HepG2 (cell line): ENCODE measurements at regions not wholly inside any gene's neighbourhood (a gene's known extent, or its start where the extent isn't known, plus 50 kb on each side); places are given as distances from the start of the nearest gene placed in this dataset.

ENCODE experiments used
- ATAC-seq: fragments of 200-7000 bp; cut with Tn5 transposase; 3 replicates; pipeline ENCODE4 v1.9.1; 2020; ENCODE audit warnings: mild to moderate bottlenecking, moderate library complexity
- BruUV-seq: library from RNA; stranded (reverse); fragments of 400-500 nt; replicated peaks from 2 replicates; lab custom pipeline; 2021; lab: Mats Ljungman, UMichigan
- CTCF ChIA-PET: fragments of 300-600 bp; formaldehyde crosslinking; extraction: SDS; loops from one replicate; lab custom pipeline; 2021; ENCODE audit warnings: low total read pairs, inconsistent platforms, low intra/inter-chr PET ratio; lab: Yijun Ruan, JAX
- POLR2A ChIA-PET: fragments of 350-600 bp; sonication (Branson Sonifier 250); formaldehyde crosslinking; loops from one replicate; lab custom pipeline; 2020; ENCODE audit warnings: antibody characterized with exemption, inconsistent platforms; lab: Yijun Ruan, JAX
- DNase-seq: peaks from one replicate; pipeline ENCODE4 v3.0.0-alpha.2; 2015; ENCODE audit warnings: low spot score
- FAIRE-seq: peaks from 3 replicates; lab custom pipeline; 2011; peaks lifted over from hg19 to GRCh38; lab: Jason Lieb, UNC
- H2AFZ ChIP-seq: one replicate; pipeline ENCODE4 v1.6.1; 2011; ENCODE audit warnings: low read length, inconsistent platforms
- H3K27ac ChIP-seq: fragments of 300-600 bp; 3 replicates; pipeline ENCODE4 v1.8.0; 2011; ENCODE audit warnings: mixed run types, mild to moderate bottlenecking, mixed read lengths, low read length, inconsistent platforms; ENCODE audit not compliant: insufficient read depth; ENCODE audit errors: extremely low read length
- H3K27me3 ChIP-seq, 2 experiments: fragments of 200-600 bp in 1 of 2; 2 replicates in 1 of 2; 3 replicates in 1 of 2; pipeline versions ENCODE4 v1.6.0 to v1.8.0; 2011; ENCODE audit warnings: low read length in 2 of 2, mild to moderate bottlenecking in 2 of 2, moderate library complexity in 2 of 2, inconsistent platforms in 1 of 2; ENCODE audit not compliant: insufficient read depth in 2 of 2, control insufficient read depth in 1 of 2
- H3K36me3 ChIP-seq, 2 experiments: fragments of 200-600 bp in 1 of 2; replicated peaks in 1 of 2; 2 replicates in 1 of 2; 3 replicates in 1 of 2; pipeline versions ENCODE4 v1.5.1 to v1.8.0; 2011; ENCODE audit warnings: low read length in 2 of 2, inconsistent platforms in 1 of 2; ENCODE audit not compliant: insufficient read depth in 2 of 2, control insufficient read depth in 1 of 2
- H3K4me1 ChIP-seq: 2 replicates; pipeline ENCODE4 v1.5.1; 2012; ENCODE audit warnings: low read length, inconsistent platforms; ENCODE audit not compliant: insufficient read depth
- H3K4me2 ChIP-seq: 2 replicates; pipeline ENCODE4 v1.6.0; 2011; ENCODE audit warnings: low read depth, low read length, inconsistent platforms
- H3K4me3 ChIP-seq, 3 experiments: fragments of 200-600 bp in 1 of 3; sonication (generic), shearing (Covaris generic) in 1 of 3; replicated peaks in 1 of 3; 2 replicates each; pipeline ENCODE4 v1.5.1; 2011 to 2016; ENCODE audit warnings: low read length in 3 of 3, inconsistent platforms in 2 of 3, low read depth in 2 of 3, mild to moderate bottlenecking in 2 of 3, control low read depth in 1 of 3, mixed read lengths in 1 of 3; ENCODE audit not compliant: insufficient read depth in 1 of 3
- H3K79me2 ChIP-seq: one replicate; pipeline ENCODE4 v1.6.1; 2011; ENCODE audit warnings: low read length, inconsistent platforms; ENCODE audit not compliant: insufficient read depth
- H3K9ac ChIP-seq: 2 replicates; pipeline ENCODE4 v1.6.0; 2011; ENCODE audit warnings: mild to moderate bottlenecking, low read depth, low read length, inconsistent platforms; ENCODE audit not compliant: insufficient read depth
- H3K9me3 ChIP-seq: 2 replicates; pipeline ENCODE4 v1.5.1; 2012; ENCODE audit warnings: mild to moderate bottlenecking, low read length
- H4K20me1 ChIP-seq: 2 replicates; pipeline ENCODE4 v1.6.0; 2011; ENCODE audit warnings: inconsistent platforms, mild to moderate bottlenecking, low read length, moderate library complexity; ENCODE audit not compliant: insufficient read depth
- ARID2 ChIP-seq: sonication (generic); formaldehyde crosslinking; IDR thresholded peaks from 2 replicates; pipeline ENCODE4 v1.8.1; 2022; ENCODE audit warnings: mild to moderate bottlenecking, missing genetic modification reagents, borderline replicate concordance
- JARID2 ChIP-seq: sonication (generic); formaldehyde crosslinking; IDR thresholded peaks from 2 replicates; pipeline ENCODE4 v1.8.1; 2023; ENCODE audit warnings: missing genetic modification reagents, inconsistent platforms; ENCODE audit not compliant: insufficient replicate concordance
- JDP2 ChIP-seq: sonication (generic); formaldehyde crosslinking; IDR thresholded peaks from 2 replicates; pipeline ENCODE4 v1.8.1; 2022; ENCODE audit warnings: missing genetic modification reagents, borderline replicate concordance
- MED13 ChIP-seq: sonication (generic); formaldehyde crosslinking; IDR thresholded peaks from 2 replicates; pipeline ENCODE4 v1.5.0; 2020; ENCODE audit warnings: missing genetic modification reagents
- MIER3 ChIP-seq: IDR thresholded peaks from 2 replicates; pipeline ENCODE4 v1.6.1; 2016; ENCODE audit warnings: missing compliant biosample characterization, borderline replicate concordance
- TMF1 ChIP-seq: sonication (generic); formaldehyde crosslinking; IDR thresholded peaks from 2 replicates; pipeline ENCODE4 v1.8.1; 2022; ENCODE audit warnings: low read depth, missing genetic modification reagents
- ZNF546 ChIP-seq: sonication (generic); formaldehyde crosslinking; conservative IDR thresholded peaks from 2 replicates; pipeline ENCODE4 v1.8.1; 2023; ENCODE audit warnings: mild to moderate bottlenecking, missing genetic modification reagents
- ZNF547 ChIP-seq: sonication (generic); formaldehyde crosslinking; IDR thresholded peaks from 2 replicates; pipeline ENCODE4 v1.5.1; 2020; ENCODE audit warnings: mild to moderate bottlenecking, missing genetic modification reagents
- ZNF776 ChIP-seq: sonication (generic); formaldehyde crosslinking; IDR thresholded peaks from 2 replicates; pipeline ENCODE4 v1.4.0; 2020; ENCODE audit warnings: mild to moderate bottlenecking, missing genetic modification reagents
- WGBS: methylation state at CpG from one replicate; pipeline ENCODE4 v1.1.6; 2017; ENCODE audit warnings: low lambda C conversion rate; 5-methylcytosine and 5-hydroxymethylcytosine counted together
- in situ Hi-C: cut with HindIII; loops from 2 replicates; pipeline ENCODE4 v1.10.0; 2017; ENCODE audit warnings: low pct_unique_long_range_greater_than_20kb; ENCODE audit not compliant: extremely low pct_ligation_motif_present
- intact Hi-C: fragments of 100-400 bp; cut with micrococcal nuclease; formaldehyde crosslinking; loops from one replicate; pipeline ENCODE4 v1.10.0; 2022; ENCODE audit not compliant: unreplicated experiment
- TF ChIP-seq, protein P1 (sequence below): sonication (generic); formaldehyde crosslinking; IDR thresholded peaks from 2 replicates; pipeline ENCODE4 v1.8.0; 2023; ENCODE audit warnings: mild to moderate bottlenecking, missing genetic modification reagents

DNA sequence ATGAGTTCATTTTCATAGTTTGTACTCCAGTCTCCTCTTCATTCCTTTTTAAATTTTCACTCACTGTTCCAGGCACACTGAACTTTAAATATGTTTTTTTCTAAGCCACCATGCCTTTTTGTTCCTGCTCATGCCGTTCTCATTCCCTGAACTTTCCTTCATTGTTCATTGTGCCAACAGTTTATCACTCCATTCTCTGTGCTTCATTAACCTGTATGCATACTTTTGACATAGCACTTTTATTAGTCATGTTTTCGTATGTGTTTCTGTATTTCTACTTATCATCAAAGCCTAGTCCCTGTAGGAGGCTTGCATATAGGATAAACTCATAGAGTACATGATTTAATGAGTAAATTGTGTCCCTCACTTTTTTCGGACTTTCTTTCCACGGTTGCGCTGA is 65.3 kb downstream of the PCDH20 start:
- ATAC-seq (no peak), DNase-seq (no peak), FAIRE-seq (no peak)
- WGBS: 22% methylated on average over 5 of the region's 5 CpGs
- no peaks in the 10 kb centered on the region for H4K20me1 ChIP-seq
- H2AFZ ChIP-seq: no peak overlapping the region
- ChIA-PET POLR2A (no interaction called here), CTCF (no interaction called here)
- H3K9me3 ChIP-seq: no peaks in the 10 kb centered on the region
- H3K9ac ChIP-seq: no peak overlapping the region
- no peak overlapping the region for H3K27ac ChIP-seq
- no peak overlapping the region for H3K4me3 ChIP-seq
- no peaks in the 10 kb centered on the region for H3K4me1 ChIP-seq
- intact Hi-C loops (no loop called here), in situ Hi-C loops (no loop called here)
- BruUV-seq: no TSS peak
- no peaks in the 10 kb centered on the region for H3K79me2 ChIP-seq
- H3K36me3 ChIP-seq: no peaks in the 10 kb centered on the region
- H3K4me2 ChIP-seq: no peak overlapping the region
- TF ChIP-seq, protein P1, sequence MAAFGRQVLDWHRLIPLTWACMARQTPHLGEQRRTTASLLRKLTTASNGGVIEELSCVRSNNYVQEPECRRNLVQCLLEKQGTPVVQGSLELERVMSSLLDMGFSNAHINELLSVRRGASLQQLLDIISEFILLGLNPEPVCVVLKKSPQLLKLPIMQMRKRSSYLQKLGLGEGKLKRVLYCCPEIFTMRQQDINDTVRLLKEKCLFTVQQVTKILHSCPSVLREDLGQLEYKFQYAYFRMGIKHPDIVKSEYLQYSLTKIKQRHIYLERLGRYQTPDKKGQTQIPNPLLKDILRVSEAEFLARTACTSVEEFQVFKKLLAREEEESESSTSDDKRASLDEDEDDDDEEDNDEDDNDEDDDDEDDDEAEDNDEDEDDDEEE (CRISPR knock-in tag): no peak
- no peak for TF ChIP-seq JARID2 (CRISPR knock-in tag)
- TF ChIP-seq MIER3 (CRISPR knock-in tag): no peak
- no peak for TF ChIP-seq ARID2 (CRISPR knock-in tag)
- TF ChIP-seq TMF1 (CRISPR knock-in tag): no peak
- TF ChIP-seq ZNF547 (CRISPR knock-in tag): no peak
- no peak for TF ChIP-seq MED13 (CRISPR knock-in tag)
- TF ChIP-seq ZNF776 (CRISPR knock-in tag): no peak
- no peak for TF ChIP-seq JDP2
- no peak for TF ChIP-seq ZNF546 (CRISPR knock-in tag)
- no peaks in the 10 kb centered on the region for H3K27me3 ChIP-seq
